HEK293T (cell line): ENCODE measurements at regions not wholly inside any gene's neighbourhood (a gene's known extent, or its start where the extent isn't known, plus 50 kb on each side); places are given as distances from the start of the nearest gene placed in this dataset.

Experiments
- ARNT ChIP-seq: fragments of 450-650 bp; IDR thresholded peaks from 2 replicates; pipeline ENCODE4 v1.6.1; 2017; ENCODE audit warnings: mild to moderate bottlenecking
- BHLHE40 ChIP-seq: fragments of 450-650 bp; IDR thresholded peaks from 2 replicates; pipeline ENCODE4 v1.6.1; 2016; ENCODE audit warnings: mild to moderate bottlenecking, moderate library complexity, borderline replicate concordance
- ELF4 ChIP-seq: fragments of 450-650 bp; IDR thresholded peaks from 2 replicates; pipeline ENCODE4 v1.6.1; 2017; ENCODE audit warnings: antibody characterized with exemption
- FOXA1 ChIP-seq: fragments of 450-650 bp; IDR thresholded peaks from 2 replicates; pipeline ENCODE4 v1.6.1; 2016; ENCODE audit warnings: mild to moderate bottlenecking
- FOXK2 ChIP-seq: fragments of 450-650 bp; IDR thresholded peaks from 2 replicates; pipeline ENCODE4 v1.6.1; 2016; ENCODE audit warnings: mild to moderate bottlenecking
- FOXM1 ChIP-seq: fragments of 450-650 bp; IDR thresholded peaks from 2 replicates; pipeline ENCODE4 v1.6.1; 2017; ENCODE audit warnings: mild to moderate bottlenecking, borderline replicate concordance
- HDGF ChIP-seq: fragments of 450-650 bp; IDR thresholded peaks from 2 replicates; pipeline ENCODE4 v1.6.1; 2017; ENCODE audit warnings: antibody characterized with exemption, borderline replicate concordance
- NFRKB ChIP-seq: fragments of 450-650 bp; IDR thresholded peaks from 2 replicates; pipeline ENCODE4 v1.6.1; 2016; ENCODE audit warnings: mild to moderate bottlenecking, moderate library complexity
- SP1 ChIP-seq: fragments of 450-650 bp; IDR thresholded peaks from 2 replicates; pipeline ENCODE4 v1.6.1; 2017
- SUZ12 ChIP-seq: fragments of 450-650 bp; IDR thresholded peaks from 2 replicates; pipeline ENCODE4 v1.6.1; 2016; ENCODE audit warnings: mild to moderate bottlenecking
- TARDBP ChIP-seq: fragments of 450-650 bp; IDR thresholded peaks from 2 replicates; pipeline ENCODE4 v1.6.1; 2016
- TF ChIP-seq, protein P1 (sequence below): fragments of 450-650 bp; IDR thresholded peaks from 2 replicates; pipeline ENCODE4 v1.6.1; 2016

DNA sequence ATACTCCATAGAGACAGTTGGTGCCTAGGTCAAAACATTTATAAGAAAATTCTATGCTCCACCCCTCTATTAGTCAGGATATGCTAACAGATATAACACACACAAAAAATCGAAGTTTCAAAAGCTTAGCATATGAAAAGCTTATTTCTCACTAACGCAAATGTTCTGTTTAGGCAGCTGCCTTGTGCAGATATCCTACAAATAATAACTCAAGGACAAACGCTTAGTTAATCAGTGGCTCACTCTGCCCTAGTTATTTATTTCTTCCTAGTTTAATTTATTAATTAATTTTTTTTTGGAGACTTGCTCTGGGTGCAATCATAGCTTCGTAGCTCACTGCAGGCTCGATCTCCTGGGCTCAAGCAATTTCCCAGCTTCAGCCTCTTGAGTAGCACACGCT lies 259.7 kb upstream of the GPC6 start:
- no peak for TF ChIP-seq SUZ12
- TF ChIP-seq SP1 = no peak
- TF ChIP-seq FOXA1 = no peak
- TF ChIP-seq BHLHE40 = no peak
- TF ChIP-seq ELF4 = no peak
- no peak for TF ChIP-seq TARDBP
- TF ChIP-seq ARNT = no peak
- TF ChIP-seq HDGF = no peak
- TF ChIP-seq NFRKB = no peak
- TF ChIP-seq FOXM1 = no peak
- TF ChIP-seq, protein P1, sequence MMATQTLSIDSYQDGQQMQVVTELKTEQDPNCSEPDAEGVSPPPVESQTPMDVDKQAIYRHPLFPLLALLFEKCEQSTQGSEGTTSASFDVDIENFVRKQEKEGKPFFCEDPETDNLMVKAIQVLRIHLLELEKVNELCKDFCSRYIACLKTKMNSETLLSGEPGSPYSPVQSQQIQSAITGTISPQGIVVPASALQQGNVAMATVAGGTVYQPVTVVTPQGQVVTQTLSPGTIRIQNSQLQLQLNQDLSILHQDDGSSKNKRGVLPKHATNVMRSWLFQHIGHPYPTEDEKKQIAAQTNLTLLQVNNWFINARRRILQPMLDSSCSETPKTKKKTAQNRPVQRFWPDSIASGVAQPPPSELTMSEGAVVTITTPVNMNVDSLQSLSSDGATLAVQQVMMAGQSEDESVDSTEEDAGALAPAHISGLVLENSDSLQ = no peak
- TF ChIP-seq FOXK2 = no peak
